Activated CD4-positive, alpha-beta T cell treated with anti-CD3 and anti-CD28 coated beads, Interleukin-2, amount 50 U/mL, for 24 hours (primary cell): ENCODE measurements at regions not wholly inside any gene's neighbourhood (a gene's known extent, or its start where the extent isn't known, plus 50 kb on each side); places are given as distances from the start of the nearest gene placed in this dataset.

Source experiments
- DNase-seq, 2 donors: peaks; one replicate each; pipeline ENCODE4 v3.0.0-alpha.2; 2020; ENCODE audit warnings: low read depth in 1 of 2, low spot score in 1 of 2

DNA sequence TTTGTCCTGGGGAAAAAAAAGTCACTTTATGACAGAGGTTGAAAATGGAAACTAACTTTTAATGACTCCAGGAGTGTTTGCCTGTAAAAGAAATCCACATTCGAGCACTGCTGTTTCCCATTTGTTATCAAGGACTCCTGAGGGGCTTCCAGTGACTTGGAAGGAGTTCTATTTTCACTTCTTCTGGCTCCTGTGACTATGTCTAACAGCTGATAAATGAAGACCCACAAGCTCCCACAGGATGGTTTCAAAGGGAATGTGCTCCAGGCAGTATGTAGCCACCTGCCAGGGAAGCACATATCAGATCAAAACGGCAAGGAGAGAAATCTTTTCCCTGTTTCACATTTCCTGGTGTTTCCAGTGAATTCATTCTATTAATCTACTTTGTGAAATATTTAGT is 159.8 kb upstream of the FAM241A start:
- no peak for DNase-seq

DNA sequence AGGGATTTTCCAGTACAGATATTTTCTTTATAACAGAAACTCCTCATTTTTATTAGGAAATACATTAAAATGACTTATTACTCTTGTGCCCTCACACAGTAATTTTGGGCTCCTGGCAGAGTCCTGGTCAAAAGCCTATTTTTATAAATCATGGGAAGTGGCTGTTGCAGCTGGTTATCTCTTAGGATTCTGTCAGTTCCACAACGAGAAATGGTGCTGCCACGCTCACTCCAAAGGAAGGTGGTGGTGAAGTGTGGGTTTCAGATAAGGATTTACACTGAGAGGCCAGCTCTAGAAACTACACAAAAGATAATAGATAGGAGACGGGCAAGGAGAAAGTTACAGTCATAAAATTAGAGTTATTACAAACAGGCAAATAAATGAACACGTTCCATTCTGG is 159.2 kb upstream of the FAM241A start:
- no peak for DNase-seq

DNA sequence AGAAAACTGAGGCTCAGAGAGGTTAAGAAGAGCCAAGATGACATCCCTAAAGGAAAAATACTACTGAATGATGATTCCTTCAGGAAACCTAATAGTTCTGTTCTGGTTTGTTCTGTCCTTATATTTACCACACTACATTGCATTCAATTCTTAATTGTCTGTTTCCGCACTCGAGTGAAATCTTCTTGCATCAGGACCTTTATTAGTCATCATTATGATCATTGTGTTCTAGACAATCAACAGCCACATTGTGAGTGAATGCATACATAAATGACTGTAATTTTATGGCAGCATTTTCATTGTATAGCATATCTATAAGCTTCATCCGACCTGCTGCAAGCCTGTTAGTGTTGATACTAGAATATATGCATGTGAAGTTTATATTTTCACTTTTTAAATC is 156.7 kb upstream of the FAM241A start:
- DNase-seq, result no peak

DNA sequence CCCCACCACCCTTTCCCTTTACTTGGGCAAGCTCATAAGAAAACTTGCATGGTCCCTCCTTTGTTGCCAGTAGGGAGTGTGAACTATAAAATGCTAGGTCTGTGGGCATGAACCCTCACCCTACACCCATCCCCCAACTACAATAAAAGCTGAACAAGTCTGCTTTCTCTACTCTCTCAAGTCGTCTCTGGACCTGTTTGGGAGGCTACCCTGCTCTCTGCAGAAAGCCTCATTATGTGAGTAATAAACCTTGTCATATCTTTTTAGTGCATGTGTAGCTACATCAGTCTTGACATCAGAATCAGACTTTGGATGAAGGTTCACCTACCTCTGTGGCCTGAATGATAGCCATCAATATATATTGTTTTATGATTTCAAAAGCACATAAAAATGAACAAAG is 155.4 kb upstream of the FAM241A start:
- no peak for DNase-seq

DNA sequence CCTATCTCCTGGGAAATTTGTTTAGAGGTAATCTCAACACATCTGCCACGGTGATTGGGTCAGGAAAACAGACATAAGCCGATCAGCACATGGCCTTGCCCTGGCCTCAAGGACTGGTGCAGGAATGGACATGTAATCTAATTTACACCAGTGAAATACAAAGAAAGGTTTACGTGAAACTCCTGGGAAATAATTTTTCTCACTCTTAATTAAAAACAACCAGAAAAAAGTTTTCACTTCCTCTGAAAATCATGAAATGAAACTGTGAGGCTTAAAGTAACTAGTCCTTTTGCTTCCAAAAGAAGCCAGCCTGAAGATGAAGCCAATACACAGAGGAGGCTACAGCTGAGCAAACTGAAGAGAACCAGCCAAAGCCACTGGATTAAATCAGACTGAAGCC is 154.1 kb upstream of the FAM241A start:
- DNase-seq, result no peak

DNA sequence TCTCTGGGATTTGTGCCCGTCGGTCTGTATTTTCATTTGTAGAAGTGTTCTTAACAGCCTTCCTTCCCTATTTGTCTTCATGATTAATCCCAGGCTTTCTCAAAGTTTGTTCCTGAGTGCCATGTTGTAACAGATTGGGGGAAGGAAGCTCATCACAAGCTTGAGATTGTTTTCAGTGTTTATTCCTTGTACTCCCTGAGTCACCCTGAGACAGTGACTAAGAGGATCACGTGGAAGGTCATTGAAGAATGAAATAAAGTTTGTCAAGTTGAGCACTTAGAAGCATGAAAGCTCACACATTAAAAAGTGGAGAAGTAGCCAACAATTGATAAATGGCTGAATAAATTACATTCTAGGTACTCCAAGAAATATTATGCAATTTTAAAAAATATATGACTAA is 153.5 kb upstream of the FAM241A start:
- DNase-seq, result no peak

DNA sequence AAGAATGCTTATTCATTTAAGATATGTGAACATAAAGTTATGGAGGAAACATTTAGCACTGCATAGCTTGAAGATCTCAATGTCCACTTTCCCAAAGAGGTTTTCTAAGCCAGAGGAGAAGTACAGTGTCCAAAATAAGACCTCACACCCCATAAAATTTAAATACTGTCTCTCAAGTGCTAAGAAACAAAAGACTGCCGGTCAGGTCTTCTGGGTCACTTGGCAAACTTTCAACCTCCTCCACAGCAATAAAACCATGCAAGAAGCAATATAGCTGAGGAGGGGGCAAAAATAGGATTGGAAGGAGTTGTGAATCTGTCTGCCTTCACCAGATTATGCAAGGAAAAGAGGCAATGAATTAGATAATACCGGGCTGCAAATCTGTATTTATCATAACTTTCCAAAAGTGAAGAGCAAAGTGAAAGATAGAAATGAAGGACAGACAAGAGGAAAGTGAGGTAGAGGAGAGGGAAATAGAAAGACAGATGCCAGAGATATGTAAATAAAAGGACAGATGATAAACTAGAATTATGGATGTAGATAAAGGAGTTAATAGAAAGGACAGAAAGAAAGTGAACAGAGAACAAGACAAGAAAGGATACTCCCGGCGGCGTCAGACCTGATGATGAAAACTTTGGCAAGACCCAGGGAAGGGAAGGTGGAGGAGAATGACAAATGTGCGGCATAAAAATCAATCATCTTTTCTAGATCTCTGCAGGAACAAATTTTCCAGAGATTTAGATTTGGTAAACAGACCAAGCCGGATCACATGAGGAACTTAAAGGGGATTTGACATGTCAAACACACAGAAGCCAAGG is 152.7 kb upstream of the FAM241A start:
- DNase-seq, result no peak

DNA sequence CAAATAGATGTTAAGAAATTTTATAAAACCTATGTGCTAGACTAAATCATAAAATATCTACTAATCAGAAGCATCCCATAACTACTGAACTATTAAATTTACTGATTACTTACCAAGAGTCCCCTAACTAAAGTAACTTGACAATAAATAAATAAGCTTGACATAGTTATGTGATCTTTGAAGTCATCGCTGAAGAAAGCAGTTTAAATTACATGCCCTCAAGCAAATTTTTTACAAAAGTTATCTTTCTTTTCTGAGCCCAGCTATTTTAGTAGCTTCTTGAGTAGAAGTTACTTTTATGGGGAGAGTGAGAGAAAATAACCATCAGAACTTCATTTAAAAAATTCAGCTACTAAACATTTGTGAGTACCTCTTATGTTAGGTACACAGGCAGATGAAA is 150.9 kb upstream of the FAM241A start:
- no peak for DNase-seq

DNA sequence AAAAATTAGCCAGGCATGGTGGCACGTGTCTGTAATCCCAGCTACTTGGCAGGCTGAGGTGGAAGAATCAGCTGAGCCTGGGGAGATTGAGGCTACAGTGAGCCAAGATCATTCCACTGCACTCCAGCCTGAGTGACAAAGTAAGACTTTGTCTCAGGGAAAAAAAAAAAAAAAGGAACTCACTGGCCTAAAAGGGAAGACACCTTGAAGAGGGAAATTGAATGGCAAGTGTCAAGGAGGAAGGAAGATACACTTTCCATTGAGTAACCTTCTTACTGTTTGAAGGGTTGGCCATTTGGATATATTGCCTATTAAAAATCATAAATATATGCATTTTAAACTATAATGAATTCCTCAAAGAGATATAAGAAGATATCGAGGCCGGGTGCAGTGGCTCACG is 147.5 kb upstream of the FAM241A start:
- DNase-seq, result no peak

DNA sequence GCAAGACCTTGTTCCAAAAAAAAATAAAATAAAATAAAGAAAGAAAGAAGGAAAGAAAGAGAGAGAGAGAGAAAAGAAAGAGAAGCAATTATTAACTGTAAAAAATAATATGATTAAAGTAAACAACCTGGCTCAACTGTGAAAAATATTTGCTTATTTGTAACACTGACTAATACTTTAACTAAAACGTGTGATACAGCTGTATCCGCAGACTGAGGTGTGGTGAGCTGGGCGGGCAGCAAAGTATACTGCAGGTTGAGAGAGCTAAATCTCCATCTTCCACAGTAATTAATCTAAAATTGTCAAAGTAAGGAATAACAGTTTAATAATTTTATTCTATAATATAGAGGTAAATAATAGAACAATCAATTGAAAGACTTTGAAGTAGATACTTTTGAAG is 145.5 kb upstream of the FAM241A start:
- DNase-seq, result no peak

DNA sequence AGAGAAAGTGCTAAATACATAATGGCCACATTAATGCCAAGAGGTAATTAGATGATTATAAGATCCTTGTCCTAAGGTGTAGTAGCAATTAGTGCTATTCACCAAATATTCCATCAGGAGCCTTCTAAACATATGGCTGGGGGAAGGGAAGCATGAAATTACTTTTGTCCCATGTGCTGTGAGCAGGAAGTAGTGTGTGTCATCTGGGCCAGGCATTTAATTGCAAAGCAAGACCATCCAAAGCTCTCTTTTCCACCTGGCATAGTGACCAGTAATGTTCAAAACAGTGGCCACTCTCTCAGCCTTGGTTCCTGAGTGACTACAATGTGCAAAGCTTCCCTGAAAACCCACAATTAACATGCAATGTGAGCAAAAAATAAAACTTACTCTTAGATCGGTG is 144.2 kb upstream of the FAM241A start:
- DNase-seq, result no peak

DNA sequence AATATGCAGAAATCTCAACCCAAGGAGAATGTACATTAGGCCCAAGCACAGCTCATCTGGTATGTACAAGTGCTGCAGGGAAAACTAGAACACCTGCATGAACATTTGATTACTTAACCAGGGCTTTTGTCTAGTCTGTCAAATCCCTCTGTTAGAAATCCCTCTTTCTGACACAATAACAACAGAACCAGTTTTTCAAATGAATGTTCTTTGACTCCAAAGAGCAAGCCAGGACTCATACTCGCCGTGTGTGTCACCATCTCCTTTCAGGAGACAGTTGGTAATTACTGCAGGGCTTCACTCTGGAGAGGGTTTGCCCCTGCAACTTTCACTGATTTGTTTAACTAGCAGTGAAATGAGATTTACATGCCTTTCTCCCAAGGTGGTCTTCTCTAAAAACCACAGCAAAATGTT is 143.0 kb upstream of the FAM241A start:
- no peak for DNase-seq

DNA sequence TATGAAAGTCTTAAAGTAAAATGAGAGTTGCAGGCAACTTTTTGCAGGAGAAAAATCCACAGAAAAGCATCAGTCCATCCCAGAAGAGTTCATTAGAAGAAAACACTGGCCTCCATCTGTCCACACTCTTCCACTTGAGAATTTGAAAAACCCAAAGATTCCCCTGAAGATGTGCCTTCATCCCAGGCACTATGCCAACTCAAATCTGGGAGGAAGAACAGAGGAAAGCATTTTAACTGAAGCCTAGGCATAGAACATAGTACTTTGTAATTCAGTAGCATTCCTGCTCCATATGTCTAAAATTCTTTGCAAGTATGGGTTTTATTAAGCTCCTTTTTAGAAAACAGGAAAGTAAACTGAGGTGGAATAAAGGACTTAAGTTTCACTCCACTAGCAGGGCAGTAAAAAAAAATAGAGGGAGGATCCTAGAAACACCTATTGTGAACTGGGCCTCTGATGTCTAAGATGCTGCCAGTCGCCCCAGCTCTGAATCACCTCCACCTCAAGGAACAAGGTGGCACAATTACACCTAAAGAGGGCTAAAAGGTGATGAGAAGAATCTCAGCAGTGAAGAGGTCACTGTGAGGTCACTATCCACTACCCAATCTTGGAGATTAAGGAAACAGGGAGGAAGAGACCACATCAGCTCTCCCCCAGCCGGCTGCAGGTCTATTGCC is 141.9 kb upstream of the FAM241A start:
- no peak for DNase-seq

DNA sequence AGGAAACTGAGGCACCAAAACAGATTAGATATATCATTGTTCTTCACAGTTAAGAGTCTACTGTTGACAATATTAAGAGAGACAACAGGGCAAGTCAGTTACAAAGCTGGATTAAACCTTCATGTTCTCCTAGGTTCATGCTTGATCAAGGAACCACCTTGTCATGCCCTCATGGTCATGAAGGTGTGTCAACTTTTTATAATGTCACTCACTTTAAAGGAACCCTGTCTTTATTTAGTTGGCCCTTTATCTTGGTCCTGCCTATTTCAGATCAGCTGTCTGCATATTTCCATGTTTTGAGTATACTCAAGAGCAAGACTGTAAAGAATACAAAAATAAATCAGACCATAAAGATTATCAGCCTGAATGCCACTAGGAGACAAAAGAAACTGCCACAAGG is 140.2 kb upstream of the FAM241A start:
- no peak for DNase-seq

DNA sequence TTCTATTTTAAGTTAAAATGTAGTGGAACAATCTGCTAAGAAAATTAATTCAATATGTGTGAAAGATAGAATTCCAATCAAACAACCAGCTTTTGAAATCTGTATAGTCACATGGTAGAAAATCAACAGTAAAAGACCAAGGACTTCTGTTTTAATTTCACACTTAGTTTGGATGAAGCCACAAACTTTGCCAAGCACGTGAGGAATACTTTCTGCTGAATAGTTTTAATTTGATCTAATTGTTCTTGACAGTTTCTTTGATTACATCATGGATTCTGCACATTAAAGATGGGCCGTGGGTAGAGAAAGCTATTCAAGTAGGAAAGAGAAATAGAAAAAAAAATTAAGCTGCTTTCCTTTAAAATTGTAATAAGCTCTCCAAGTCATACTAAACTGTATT is 137.9 kb upstream of the FAM241A start:
- no peak for DNase-seq

DNA sequence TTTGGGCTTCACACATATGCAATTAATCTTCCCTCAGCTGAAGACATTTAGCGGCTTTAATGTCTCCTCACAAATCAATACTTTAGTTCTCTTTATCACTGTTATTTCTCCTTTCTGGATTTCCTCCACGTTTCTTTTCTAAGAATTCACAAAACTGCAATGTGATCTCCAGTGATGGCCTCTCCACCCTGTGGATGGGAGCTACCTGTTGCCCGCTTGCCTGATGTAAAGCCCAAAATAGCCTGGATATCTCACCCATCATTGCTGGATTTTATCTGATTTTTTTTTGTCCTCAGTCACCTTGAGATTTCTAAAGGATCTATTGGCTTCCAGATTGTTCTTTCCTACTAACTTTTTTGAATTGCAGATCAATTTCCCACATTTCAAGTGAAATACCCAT is 129.3 kb upstream of the FAM241A start:
- no peak for DNase-seq

DNA sequence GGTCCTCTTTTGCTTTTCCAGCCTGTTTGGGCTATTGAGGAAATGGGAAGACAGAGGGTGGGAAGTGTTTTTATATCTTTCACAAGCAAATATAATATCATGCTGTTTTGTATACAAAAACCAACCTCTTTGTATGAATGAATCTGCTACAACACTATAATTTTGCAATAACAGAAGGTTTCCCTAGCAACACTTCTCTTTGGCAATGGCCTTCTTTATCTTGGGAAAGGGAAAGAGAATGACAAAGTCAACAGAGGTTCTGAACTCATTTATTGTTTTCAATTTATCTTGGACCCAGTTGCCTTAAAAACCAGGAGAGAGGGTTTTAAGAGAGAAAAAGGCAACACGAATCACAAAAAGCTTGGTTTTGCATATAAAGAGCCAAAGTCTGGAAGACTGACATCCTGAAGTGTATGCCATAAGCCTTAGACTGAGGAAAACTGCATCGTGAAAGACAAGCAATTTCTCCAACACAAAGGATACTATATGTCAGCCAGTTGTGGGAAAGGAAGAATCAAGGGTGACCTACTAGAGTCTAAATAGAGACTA is 121.8 kb upstream of the FAM241A start:
- no peak for DNase-seq

DNA sequence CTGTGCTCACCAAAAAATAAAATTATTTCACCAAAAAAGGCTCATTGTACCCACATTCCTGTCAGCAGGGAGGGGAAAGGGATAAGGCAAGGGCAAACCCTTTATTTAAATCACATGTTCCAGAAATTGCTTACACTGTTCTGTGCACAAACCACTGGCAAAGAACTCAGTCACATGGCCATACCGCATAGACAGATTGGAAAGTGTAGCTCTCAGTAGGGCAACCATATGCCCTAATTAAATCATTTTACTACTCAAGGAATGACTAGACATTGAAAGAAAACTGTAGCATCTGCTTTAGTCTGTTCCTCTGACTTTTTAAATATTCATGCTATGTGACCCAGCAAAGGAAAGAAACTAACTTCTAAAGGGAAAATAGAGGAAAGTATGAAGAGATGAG is 119.2 kb upstream of the FAM241A start:
- DNase-seq, result no peak

DNA sequence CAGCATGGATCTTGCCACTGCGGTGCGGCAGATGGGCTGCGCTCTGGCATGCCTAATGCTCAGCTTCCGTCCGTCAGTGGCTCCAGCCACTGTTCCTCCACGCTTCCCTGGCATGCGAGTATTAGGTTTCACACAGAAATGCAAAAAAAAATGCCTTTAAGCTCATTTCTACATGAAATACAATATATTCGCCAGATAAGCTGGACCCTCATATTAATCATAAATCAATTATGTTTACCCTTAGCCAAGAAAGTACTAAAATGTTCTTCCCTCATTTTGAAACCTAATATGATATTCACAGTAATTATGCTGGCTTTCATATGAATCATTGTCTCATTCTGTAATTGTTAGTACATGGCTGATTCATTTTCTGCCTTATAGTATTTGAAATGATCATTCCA is 115.5 kb upstream of the FAM241A start:
- DNase-seq, result no peak

DNA sequence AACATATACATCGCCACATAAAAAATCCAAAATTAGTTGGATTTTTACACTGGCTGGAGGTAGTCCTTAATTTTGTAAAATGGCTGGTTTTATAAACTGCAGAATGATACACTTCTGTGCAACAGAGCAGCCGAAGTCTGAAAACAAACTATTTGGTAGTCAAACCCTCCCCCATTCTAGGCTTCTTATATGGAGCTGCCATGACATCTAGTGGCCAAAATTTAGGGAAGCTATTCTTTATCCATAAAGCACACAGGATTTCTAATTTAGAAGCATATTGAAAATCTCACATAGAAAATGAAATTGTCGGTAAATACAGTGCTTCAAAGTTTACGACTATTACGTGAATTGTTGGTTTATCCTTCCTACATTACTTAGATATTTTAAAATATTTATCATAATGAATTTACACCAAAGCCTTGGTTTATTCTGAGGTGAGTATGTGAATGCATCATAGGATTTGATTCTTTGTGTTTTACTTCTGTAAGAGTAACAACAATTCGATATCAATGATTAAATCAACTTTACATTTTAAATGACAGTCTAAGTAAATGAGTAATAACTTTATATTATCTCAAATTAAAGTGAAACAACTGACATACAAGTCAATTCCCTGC is 113.4 kb upstream of the FAM241A start:
- no peak for DNase-seq

DNA sequence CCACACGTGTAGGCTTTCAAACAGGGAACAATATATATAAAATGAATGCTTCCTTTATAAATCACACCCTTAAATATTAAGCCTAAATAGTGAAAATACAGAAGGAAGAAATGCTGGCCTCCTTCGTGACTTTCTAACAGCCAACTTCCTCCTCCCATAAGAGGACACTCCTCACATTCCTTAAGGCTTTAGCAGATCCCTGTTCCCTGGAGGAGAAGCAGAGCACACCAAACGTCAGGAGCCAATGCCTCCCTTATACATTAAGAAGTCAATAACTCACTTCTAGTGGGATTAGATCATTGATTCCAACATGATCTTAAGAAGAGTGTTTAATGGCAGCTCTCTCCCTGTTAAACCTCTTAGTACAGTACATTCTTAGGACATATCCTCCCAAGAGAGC is 108.4 kb upstream of the FAM241A start:
- no peak for DNase-seq

DNA sequence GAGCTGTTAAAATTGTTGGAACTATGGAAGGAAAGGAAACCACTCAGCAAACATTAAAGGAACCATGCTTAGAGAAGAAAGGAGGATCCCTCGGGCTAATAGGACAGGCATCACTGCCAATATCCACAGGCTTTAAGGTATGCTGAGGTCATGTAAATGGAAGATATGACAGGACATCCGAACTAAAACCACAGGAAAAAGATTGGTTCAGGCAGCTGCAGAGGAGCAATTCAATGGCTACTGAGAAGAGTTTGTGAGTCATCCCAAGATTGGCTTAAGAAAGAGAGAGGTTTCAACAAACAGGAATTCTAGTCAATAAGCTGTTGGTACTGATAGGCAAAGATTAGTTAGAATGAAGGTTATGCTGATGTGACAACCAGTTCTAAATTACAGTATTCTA is 106.4 kb upstream of the FAM241A start:
- no peak for DNase-seq
